Chondrocyte (in vitro differentiated cells): ENCODE measurements at regions not wholly inside any gene's neighbourhood (a gene's known extent, or its start where the extent isn't known, plus 50 kb on each side); places are given as distances from the start of the nearest gene placed in this dataset.

Experiments used
- DNase-seq: peaks from one replicate; pipeline ENCODE4 v3.0.0; 2021; ENCODE audit warnings: mixed read lengths, low spot score
- H3K27ac Mint-ChIP-seq: one replicate; pipeline ENCODE4 v1.8.0; 2021; ENCODE audit warnings: mild to moderate bottlenecking, moderate library complexity, mixed read lengths; ENCODE audit not compliant: unreplicated experiment
- H3K27me3 Mint-ChIP-seq: 2 replicates; pipeline ENCODE4 v1.8.0; 2021; ENCODE audit warnings: low read depth, mixed read lengths
- H3K36me3 Mint-ChIP-seq: 2 replicates; pipeline ENCODE4 v1.8.0; 2021; ENCODE audit warnings: low read depth, mixed read lengths
- H3K4me1 Mint-ChIP-seq: 2 replicates; pipeline ENCODE4 v1.8.0; 2021; ENCODE audit warnings: low read depth, mild to moderate bottlenecking, mixed read lengths
- H3K4me3 Mint-ChIP-seq: one replicate; pipeline ENCODE4 v1.8.0; 2021; ENCODE audit warnings: mild to moderate bottlenecking, moderate library complexity, mixed read lengths; ENCODE audit not compliant: unreplicated experiment
- H3K9me3 Mint-ChIP-seq: 2 replicates; pipeline ENCODE4 v1.8.0; 2021; ENCODE audit warnings: low read depth, mixed read lengths
- TF ChIP-seq, protein P1 (sequence below): fragments of 200-600 bp; sonication (generic); IDR thresholded peaks from 2 replicates; pipeline ENCODE4 v1.5.0; 2021; ENCODE audit warnings: antibody characterized with exemption, mild to moderate bottlenecking, moderate library complexity

DNA sequence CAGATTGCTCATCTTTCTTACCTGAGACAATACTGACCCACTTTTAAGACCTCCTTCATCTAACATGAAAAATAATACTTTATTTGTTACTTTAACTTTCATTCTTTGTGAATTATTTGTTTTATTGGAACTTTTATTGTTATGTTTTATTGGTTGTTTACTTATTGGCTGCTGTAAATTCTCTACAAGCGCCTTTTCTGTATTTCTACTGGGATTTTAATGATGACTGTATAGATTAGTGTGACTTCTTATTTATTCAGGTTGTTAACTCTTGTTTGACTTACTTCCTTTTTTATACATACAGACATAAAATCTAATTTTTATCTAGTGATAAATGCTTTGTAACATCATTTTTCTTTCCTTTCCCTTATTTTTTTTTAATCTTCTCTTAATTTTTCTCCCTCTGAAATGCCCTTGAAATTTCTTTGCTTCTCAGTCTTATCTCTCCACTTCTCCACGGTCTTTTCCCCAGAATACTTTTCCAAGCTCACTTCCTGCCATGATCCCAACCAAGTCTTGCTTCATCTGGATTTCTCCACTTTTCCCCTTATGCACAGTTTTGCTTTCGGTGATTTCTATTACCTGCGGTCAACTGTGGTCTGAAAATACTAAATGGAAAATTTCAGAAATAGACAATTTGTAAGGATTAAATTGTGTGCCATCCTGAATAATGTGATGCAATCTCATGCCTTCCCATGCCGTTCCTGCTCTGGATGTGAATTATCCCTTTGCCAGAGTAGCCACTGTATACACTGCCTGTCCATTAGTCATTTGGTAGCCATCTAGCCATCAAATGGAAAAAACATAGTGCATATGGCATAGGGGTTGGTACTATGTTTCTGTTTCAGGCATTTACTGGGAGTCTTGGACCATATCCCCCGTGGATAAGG, 265.9 kb downstream of the PRL start:
- TF ChIP-seq, protein P1, sequence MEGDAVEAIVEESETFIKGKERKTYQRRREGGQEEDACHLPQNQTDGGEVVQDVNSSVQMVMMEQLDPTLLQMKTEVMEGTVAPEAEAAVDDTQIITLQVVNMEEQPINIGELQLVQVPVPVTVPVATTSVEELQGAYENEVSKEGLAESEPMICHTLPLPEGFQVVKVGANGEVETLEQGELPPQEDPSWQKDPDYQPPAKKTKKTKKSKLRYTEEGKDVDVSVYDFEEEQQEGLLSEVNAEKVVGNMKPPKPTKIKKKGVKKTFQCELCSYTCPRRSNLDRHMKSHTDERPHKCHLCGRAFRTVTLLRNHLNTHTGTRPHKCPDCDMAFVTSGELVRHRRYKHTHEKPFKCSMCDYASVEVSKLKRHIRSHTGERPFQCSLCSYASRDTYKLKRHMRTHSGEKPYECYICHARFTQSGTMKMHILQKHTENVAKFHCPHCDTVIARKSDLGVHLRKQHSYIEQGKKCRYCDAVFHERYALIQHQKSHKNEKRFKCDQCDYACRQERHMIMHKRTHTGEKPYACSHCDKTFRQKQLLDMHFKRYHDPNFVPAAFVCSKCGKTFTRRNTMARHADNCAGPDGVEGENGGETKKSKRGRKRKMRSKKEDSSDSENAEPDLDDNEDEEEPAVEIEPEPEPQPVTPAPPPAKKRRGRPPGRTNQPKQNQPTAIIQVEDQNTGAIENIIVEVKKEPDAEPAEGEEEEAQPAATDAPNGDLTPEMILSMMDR, result no peak
- H3K36me3 Mint-ChIP-seq, result no peaks in the 10 kb centered on the region
- H3K9me3 Mint-ChIP-seq, result no peaks in the 10 kb centered on the region
- H3K4me3 Mint-ChIP-seq, result no peak overlapping the region
- no peaks in the 10 kb centered on the region for H3K27me3 Mint-ChIP-seq
- DNase-seq, result no peak
- no peak overlapping the region for H3K27ac Mint-ChIP-seq
- peaks cover 21% of the 10 kb centered on the region for H3K4me1 Mint-ChIP-seq

DNA sequence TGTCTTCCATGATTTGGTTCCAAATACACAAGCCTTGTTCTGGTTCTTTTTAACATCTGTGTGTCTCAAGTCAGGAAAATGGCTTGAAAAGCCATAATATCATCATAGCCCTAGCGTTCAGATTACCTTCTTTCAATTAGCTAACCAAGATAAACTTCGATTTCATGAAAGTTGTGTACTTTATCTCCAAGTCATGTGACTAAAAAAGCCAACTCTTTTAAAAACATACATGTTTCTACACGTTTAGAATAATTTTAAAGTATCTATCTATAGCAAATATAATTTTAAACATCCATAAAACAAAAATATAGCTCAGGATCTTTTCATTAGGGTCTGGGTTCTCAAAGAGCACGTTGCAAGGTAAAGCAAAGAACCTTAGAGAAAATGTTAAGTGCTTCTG, 261.1 kb downstream of the PRL start:
- no peak for DNase-seq
- Mint-ChIP-seq H3K27me3 (no peaks in the 10 kb centered on the region), H3K27ac (no peak overlapping the region), H3K4me1 (peaks cover 15% of the 10 kb centered on the region), H3K36me3 (peaks cover 7% of the 10 kb centered on the region), H3K9me3 (peaks cover 15% of the 10 kb centered on the region), H3K4me3 (no peak overlapping the region)
- TF ChIP-seq, protein P1, result no peak

DNA sequence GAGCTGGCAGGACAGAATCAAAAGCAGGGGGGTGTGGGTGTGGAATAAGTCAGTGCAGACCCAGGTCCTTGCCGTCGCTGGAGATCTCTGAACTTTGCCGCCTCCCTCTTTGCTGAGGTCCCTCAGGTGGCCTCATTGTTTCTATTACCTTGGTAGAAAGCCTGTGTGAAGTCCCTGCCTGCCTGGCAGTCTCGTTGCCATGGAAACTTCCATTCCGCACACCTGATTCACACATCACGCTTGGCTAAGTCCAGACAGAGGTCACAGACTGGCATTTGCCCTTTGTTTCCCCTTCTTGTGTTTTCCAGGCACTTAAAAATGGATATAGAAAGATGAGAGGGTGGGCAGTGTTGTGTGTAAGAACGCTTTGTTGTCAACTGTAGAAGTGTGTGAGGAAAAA, 260.6 kb downstream of the PRL start:
- Mint-ChIP-seq H3K9me3 (peaks cover 18% of the 10 kb centered on the region), H3K4me3 (no peak overlapping the region), H3K36me3 (peaks cover 10% of the 10 kb centered on the region), H3K4me1 (peaks cover 15% of the 10 kb centered on the region), H3K27me3 (no peaks in the 10 kb centered on the region), H3K27ac (no peak overlapping the region)
- DNase-seq, result no peak
- TF ChIP-seq, protein P1, result no peak

DNA sequence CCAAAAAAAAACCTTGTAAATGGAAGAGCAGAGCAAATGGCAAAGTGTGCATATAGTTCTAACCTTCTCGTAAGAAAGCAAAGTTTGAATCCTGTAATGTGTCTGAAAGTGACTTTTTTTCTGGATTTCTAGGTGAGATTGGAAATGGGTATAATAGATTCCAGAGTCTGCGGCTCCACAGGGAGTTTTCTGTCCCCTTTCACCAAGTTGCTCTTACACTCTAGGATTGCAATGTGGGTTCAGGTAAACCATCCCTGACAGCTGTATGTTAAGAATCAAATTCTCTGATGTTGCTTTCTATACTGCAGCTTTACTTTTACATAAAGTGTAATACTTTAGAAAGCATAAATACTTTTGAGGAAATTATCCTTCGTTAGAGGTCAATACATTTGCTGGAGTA, 260.1 kb downstream of the PRL start:
- TF ChIP-seq, protein P1, result no peak
- H3K27ac Mint-ChIP-seq, result no peak overlapping the region
- peaks cover 10% of the 10 kb centered on the region for H3K36me3 Mint-ChIP-seq
- peaks cover 16% of the 10 kb centered on the region for H3K4me1 Mint-ChIP-seq
- no peak for DNase-seq
- peaks cover 18% of the 10 kb centered on the region for H3K9me3 Mint-ChIP-seq
- no peak overlapping the region for H3K4me3 Mint-ChIP-seq
- no peaks in the 10 kb centered on the region for H3K27me3 Mint-ChIP-seq

DNA sequence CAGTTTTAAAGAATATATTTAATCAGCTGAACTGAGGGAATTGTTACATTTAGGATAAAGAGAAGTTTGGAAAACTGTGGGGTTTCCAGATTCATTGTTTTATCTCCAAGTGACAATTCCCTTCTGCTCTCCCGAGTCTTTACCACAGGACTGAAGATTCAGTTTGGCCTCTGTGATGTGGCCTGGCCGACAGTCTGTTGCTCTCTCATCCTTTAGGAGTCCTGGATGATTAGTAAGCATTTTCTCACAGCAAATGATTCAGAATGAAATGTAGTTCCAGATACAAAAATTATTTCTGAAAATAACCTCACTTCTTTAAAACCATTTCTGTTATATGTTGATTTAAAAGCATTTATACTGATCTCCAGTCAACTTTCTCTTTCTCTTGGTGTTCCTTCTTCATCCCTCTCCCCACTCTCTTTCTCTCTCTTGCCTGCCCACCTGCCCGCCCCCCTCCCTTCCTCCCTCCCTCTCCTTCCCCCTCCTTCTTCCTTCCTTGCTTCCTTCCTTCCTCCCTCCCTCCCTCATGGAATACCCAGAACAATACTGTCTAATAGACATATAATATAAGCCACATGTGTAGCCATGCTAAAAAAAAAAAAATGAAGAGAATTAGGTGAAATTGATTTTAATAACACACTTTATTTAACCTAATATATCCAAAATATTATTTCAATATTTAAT, 254.9 kb downstream of the PRL start:
- peaks cover 18% of the 10 kb centered on the region for H3K9me3 Mint-ChIP-seq
- DNase-seq, result no peak
- H3K27ac Mint-ChIP-seq, result peak overlapping the region; percentile 85

More for the DNA sequence above, 254.9 kb downstream of the PRL start:
- TF ChIP-seq, protein P1, result no peak
- Mint-ChIP-seq H3K4me1 (peaks cover 12% of the 10 kb centered on the region), H3K27me3 (no peaks in the 10 kb centered on the region), H3K4me3 (no peak overlapping the region), H3K36me3 (peaks cover 10% of the 10 kb centered on the region)
